HG02970 (cell line): ENCODE measurements at regions not wholly inside any gene's neighbourhood (a gene's known extent, or its start where the extent isn't known, plus 50 kb on each side); places are given as distances from the start of the nearest gene placed in this dataset.

ENCODE experiments used
- ATAC-seq: cut with Tn5 transposase; IDR thresholded peaks from one replicate; pipeline ENCODE4 v1.9.1; 2021; ENCODE audit warnings: mild to moderate bottlenecking, moderate library complexity, moderate number of reproducible peaks; ENCODE audit not compliant: unreplicated experiment, low FRiP score

GRCh38 chr9:86707932-86708510 lies 239.3 kb downstream of the GAS1 start:
- no peak for ATAC-seq

GRCh38 chr9:86706391-86706790 lies 240.9 kb downstream of the GAS1 start:
- no peak for ATAC-seq

GRCh38 chr9:86705490-86705889 lies 241.8 kb downstream of the GAS1 start:
- no peak for ATAC-seq

- no peak for ATAC-seq
Observed at GRCh38 chr9:86703346-86703745, 244.0 kb downstream of the GAS1 start.

GRCh38 chr9:86700629-86701028 lies 246.7 kb downstream of the GAS1 start:
- no peak for ATAC-seq

GRCh38 chr9:86697999-86698398 lies 249.3 kb downstream of the GAS1 start:
- ATAC-seq: no peak

GRCh38 chr9:86697213-86697612 lies 250.1 kb downstream of the GAS1 start:
- ATAC-seq: no peak

GRCh38 chr9:86695910-86696424 lies 251.3 kb downstream of the GAS1 start:
- ATAC-seq: no peak

GRCh38 chr9:86690034-86690433 lies 257.3 kb downstream of the GAS1 start:
- no peak for ATAC-seq

GRCh38 chr9:86687788-86688187 lies 259.5 kb downstream of the GAS1 start:
- ATAC-seq: no peak

GRCh38 chr9:86685556-86685955 lies 261.8 kb downstream of the GAS1 start:
- ATAC-seq: no peak

GRCh38 chr9:86684148-86684547 lies 263.2 kb downstream of the GAS1 start:
- ATAC-seq: no peak

- ATAC-seq: no peak
Observed at GRCh38 chr9:86682240-86682639, 265.1 kb downstream of the GAS1 start.

- no peak for ATAC-seq
Observed at GRCh38 chr9:86679909-86680308, 267.4 kb downstream of the GAS1 start.

GRCh38 chr9:86676396-86676795 lies 270.9 kb downstream of the GAS1 start:
- no peak for ATAC-seq

GRCh38 chr9:86675805-86676204 lies 271.5 kb downstream of the GAS1 start:
- no peak for ATAC-seq

- ATAC-seq: no peak
Observed at GRCh38 chr9:86674487-86674886, 272.8 kb downstream of the GAS1 start.

GRCh38 chr9:86672966-86673365 lies 274.3 kb downstream of the GAS1 start:
- no peak for ATAC-seq

- no peak for ATAC-seq
Observed at GRCh38 chr9:86672301-86672700, 275.0 kb downstream of the GAS1 start.

GRCh38 chr9:86671018-86671417 lies 276.3 kb downstream of the GAS1 start:
- ATAC-seq: no peak

- ATAC-seq: no peak
Observed at GRCh38 chr9:86670536-86670935, 276.8 kb downstream of the GAS1 start.

- ATAC-seq: no peak
Observed at GRCh38 chr9:86670076-86670475, 277.2 kb downstream of the GAS1 start.

GRCh38 chr9:86669422-86669821 lies 277.9 kb downstream of the GAS1 start:
- ATAC-seq: no peak
